K562 (cell line): ENCODE measurements at regions not wholly inside any gene's neighbourhood (a gene's known extent, or its start where the extent isn't known, plus 50 kb on each side); places are given as distances from the start of the nearest gene placed in this dataset.

ENCODE experiments used
- ATAC-seq: fragments of 200-7000 bp; cut with Tn5 transposase; 3 replicates; pipeline ENCODE4 v1.9.1; 2020; ENCODE audit warnings: moderate library complexity
- BruUV-seq: library from RNA; stranded (reverse); fragments of 400-500 nt; replicated peaks from 2 replicates; lab custom pipeline; 2021; lab: Mats Ljungman, UMichigan
- CTCF ChIA-PET: fragments of 300-600 bp; formaldehyde crosslinking; extraction: SDS; loops from one replicate; lab custom pipeline; 2021; ENCODE audit warnings: low intra/inter-chr PET ratio; lab: Yijun Ruan, JAX
- POLR2A ChIA-PET: fragments of 300-600, 350-650 bp; sonication (Branson Sonifier 250); formaldehyde crosslinking; extraction: SDS; loops from one replicate; lab custom pipeline; 2021; ENCODE audit warnings: antibody characterized with exemption, inconsistent platforms; lab: Yijun Ruan, JAX
- DNase-seq, 4 experiments: peaks; one replicate each; pipeline versions ENCODE4 v3.0.0 to v3.0.0-alpha.2; 2011 to 2018; ENCODE audit warnings: low spot score in 3 of 4, mixed read lengths in 3 of 4; ENCODE audit errors: extremely low read depth in 1 of 4
- FAIRE-seq: peaks from 2 replicates; lab custom pipeline; 2011; peaks lifted over from hg19 to GRCh38; lab: Jason Lieb, UNC
- H2AFZ ChIP-seq: 2 replicates; pipeline ENCODE4 v1.6.0; 2011; ENCODE audit warnings: low read depth, low read length, control low read depth, inconsistent platforms
- H3K27ac ChIP-seq: fragments of 200-600 bp; 3 replicates; pipeline ENCODE4 v1.8.0; 2011; ENCODE audit warnings: low read depth, mild to moderate bottlenecking, control low read depth, inconsistent platforms, low read length, moderate library complexity, mixed read lengths; ENCODE audit errors: extremely low read depth
- H3K27me3 ChIP-seq, 2 experiments: fragments of 300-600 bp in 1 of 2; 2 replicates in 1 of 2; 3 replicates in 1 of 2; pipeline versions ENCODE4 v1.6.0 to v1.8.0; 2011; ENCODE audit warnings: inconsistent platforms in 2 of 2, low read length in 2 of 2, mild to moderate bottlenecking in 1 of 2, mixed read lengths in 1 of 2, moderate library complexity in 1 of 2; ENCODE audit not compliant: control insufficient read depth in 2 of 2, insufficient read depth in 2 of 2
- H3K36me3 ChIP-seq: fragments of 300-600 bp; 3 replicates; pipeline ENCODE4 v1.8.0; 2011; ENCODE audit warnings: mild to moderate bottlenecking, low read length, inconsistent platforms; ENCODE audit not compliant: control insufficient read depth, insufficient read depth
- H3K4me1 ChIP-seq, 2 experiments: fragments of 200-600 bp in 1 of 2; replicated peaks in 1 of 2; 2 replicates in 1 of 2; 3 replicates in 1 of 2; pipeline versions ENCODE4 v1.5.1 to v1.8.0; 2011; ENCODE audit warnings: inconsistent platforms in 2 of 2, low read length in 2 of 2, mild to moderate bottlenecking in 1 of 2, mixed read lengths in 1 of 2, moderate library complexity in 1 of 2; ENCODE audit not compliant: control insufficient read depth in 2 of 2, insufficient read depth in 2 of 2
- H3K4me2 ChIP-seq: 2 replicates; pipeline ENCODE4 v1.6.1; 2011; ENCODE audit warnings: low read length, control low read depth, inconsistent platforms, mixed read lengths; ENCODE audit not compliant: insufficient read depth
- H3K4me3 ChIP-seq: fragments of 200-600 bp; sonication (generic), shearing (Covaris generic); 2 replicates; pipeline ENCODE4 v1.5.1; 2016; ENCODE audit warnings: control low read depth, inconsistent platforms
- H3K79me2 ChIP-seq: fragments of 200-600 bp; 3 replicates; pipeline ENCODE4 v1.8.0; 2011; ENCODE audit warnings: low read length, inconsistent platforms; ENCODE audit not compliant: control insufficient read depth, insufficient read depth
- H3K9ac ChIP-seq, 2 experiments: 2 replicates each; pipeline versions ENCODE4 v1.6.0 to v1.6.1; 2011; ENCODE audit warnings: low read depth in 2 of 2, low read length in 2 of 2, control low read depth in 1 of 2, inconsistent platforms in 1 of 2, mild to moderate bottlenecking in 1 of 2, mixed read lengths in 1 of 2; ENCODE audit not compliant: insufficient read depth in 1 of 2
- H3K9me1 ChIP-seq: one replicate; pipeline ENCODE4 v1.6.0; 2011; ENCODE audit warnings: inconsistent platforms, mild to moderate bottlenecking, low read length, moderate library complexity; ENCODE audit not compliant: control insufficient read depth, insufficient read depth
- H3K9me3 ChIP-seq: replicated peaks from 2 replicates; pipeline ENCODE4 v1.5.1; 2011; ENCODE audit warnings: low read depth, low read length, inconsistent platforms; ENCODE audit not compliant: control insufficient read depth, insufficient read depth
- H4K20me1 ChIP-seq: replicated peaks from 2 replicates; pipeline ENCODE4 v1.6.1; 2011; ENCODE audit warnings: low read length, inconsistent platforms, mixed read lengths; ENCODE audit not compliant: control insufficient read depth, insufficient read depth
- E4F1 ChIP-seq: fragments of 250-450 bp; sonication (Bioruptor Pico); IDR thresholded peaks from 2 replicates; pipeline ENCODE4 v1.5.0; 2021; ENCODE audit warnings: mild to moderate bottlenecking, borderline replicate concordance
- EZH2 ChIP-seq: IDR thresholded peaks from 2 replicates; pipeline ENCODE4 v1.6.1; 2012; ENCODE audit warnings: low read depth, mild to moderate bottlenecking, inconsistent platforms, low read length, borderline replicate concordance
- WGBS: fragments of 100-300 bp; shearing (Covaris generic); methylation state at CpG from one replicate; pipeline ENCODE4 v1.1.6; 2016; ENCODE audit warnings: low coverage, mixed read lengths; ENCODE audit not compliant: insufficient coverage; ENCODE audit errors: missing lambda C conversion rate; 5-methylcytosine and 5-hydroxymethylcytosine counted together
- in situ Hi-C: fragments of 300-500 bp; cut with MboI; formaldehyde crosslinking; loops from 4 replicates; pipeline ENCODE4 v1.15.0; 2018; ENCODE audit warnings: inconsistent platforms, mixed read lengths
- intact Hi-C: fragments of 100-400 bp; cut with micrococcal nuclease; formaldehyde crosslinking; loops from 2 replicates; pipeline ENCODE4 v1.14.2; 2022
- TF ChIP-seq, protein P1 (sequence below): fragments of 450-650 bp; formaldehyde crosslinking; IDR thresholded peaks from 2 replicates; pipeline ENCODE4 v1.4.0; 2020; ENCODE audit warnings: mild to moderate bottlenecking, mixed read lengths

GRCh38 chr17:53543472-53543871 is 279.3 kb upstream of the KIF2B start:
- FAIRE-seq (no peak), DNase-seq (no peak), ATAC-seq (no peak)
- CTCF ChIA-PET = no interaction called here
- no peak overlapping the region for H3K9ac ChIP-seq
- in situ Hi-C loops (no loop called here), intact Hi-C loops (no loop called here)
- H2AFZ ChIP-seq = no peak overlapping the region
- H3K27ac ChIP-seq = no peak overlapping the region
- H3K4me2 ChIP-seq = no peak overlapping the region
- WGBS = 12% methylated on average over 4 of the region's 4 CpGs
- H4K20me1 ChIP-seq = no peaks in the 10 kb centered on the region
- no TSS peak for BruUV-seq
- TF ChIP-seq, protein P1, sequence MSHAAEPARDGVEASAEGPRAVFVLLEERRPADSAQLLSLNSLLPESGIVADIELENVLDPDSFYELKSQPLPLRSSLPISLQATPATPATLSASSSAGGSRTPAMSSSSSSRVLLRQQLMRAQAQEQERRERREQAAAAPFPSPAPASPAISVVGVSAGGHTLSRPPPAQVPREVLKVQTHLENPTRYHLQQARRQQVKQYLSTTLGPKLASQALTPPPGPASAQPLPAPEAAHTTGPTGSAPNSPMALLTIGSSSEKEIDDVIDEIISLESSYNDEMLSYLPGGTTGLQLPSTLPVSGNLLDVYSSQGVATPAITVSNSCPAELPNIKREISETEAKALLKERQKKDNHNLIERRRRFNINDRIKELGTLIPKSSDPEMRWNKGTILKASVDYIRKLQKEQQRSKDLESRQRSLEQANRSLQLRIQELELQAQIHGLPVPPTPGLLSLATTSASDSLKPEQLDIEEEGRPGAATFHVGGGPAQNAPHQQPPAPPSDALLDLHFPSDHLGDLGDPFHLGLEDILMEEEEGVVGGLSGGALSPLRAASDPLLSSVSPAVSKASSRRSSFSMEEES (CRISPR knock-in tag) = peak; percentile 9; the same call in 1 of the 2 replicates
- TF ChIP-seq EZH2 = no peak
- POLR2A ChIA-PET = interaction anchor here (0.6 kb wide), 1 partner anchor 1216 kb away, joined by 3 read pairs; no protein-coding TSS in a partner anchor
- no peaks in the 10 kb centered on the region for H3K9me3 ChIP-seq
- no peaks in the 10 kb centered on the region for H3K79me2 ChIP-seq
- H3K36me3 ChIP-seq = no peaks in the 10 kb centered on the region
- no peaks in the 10 kb centered on the region for H3K27me3 ChIP-seq
- H3K9me1 ChIP-seq = no peaks in the 10 kb centered on the region
- H3K4me1 ChIP-seq = no peaks in the 10 kb centered on the region
- H3K4me3 ChIP-seq = no peak overlapping the region

GRCh38 chr17:53538129-53538617 is 284.6 kb upstream of the KIF2B start:
- Histone ChIP-seq H3K9me3 (0 out of 2 replicates have a peak, but pooled peaks cover 2% of the 10 kb centered on the region), H3K27me3 (no peaks in the 10 kb centered on the region), H3K36me3 (no peaks in the 10 kb centered on the region), H3K4me1 (no peaks in the 10 kb centered on the region), H3K27ac (no peak overlapping the region), H3K79me2 (no peaks in the 10 kb centered on the region), H4K20me1 (no peaks in the 10 kb centered on the region), H3K9me1 (no peaks in the 10 kb centered on the region), H3K9ac (no peak overlapping the region), H2AFZ (no peak overlapping the region), H3K4me3 (no peak overlapping the region), H3K4me2 (no peak overlapping the region)
- TF ChIP-seq E4F1 = no peak
- DNase-seq (no peak), ATAC-seq (no peak), FAIRE-seq (no peak)
- POLR2A ChIA-PET = interaction anchor here (0.5 kb wide), 1 partner anchor 9 kb away, joined by 3 read pairs; no protein-coding TSS in a partner anchor
- intact Hi-C loops = no loop called here
- in situ Hi-C loops = no loop called here
- CTCF ChIA-PET = no interaction called here
- no TSS peak for BruUV-seq
- WGBS = 0% methylated on average over 2 of the region's 2 CpGs
